CD4-positive, alpha-beta T cell treated with Interleukin-4 for 4 hours (primary cell): ENCODE measurements at regions not wholly inside any gene's neighbourhood (a gene's known extent, or its start where the extent isn't known, plus 50 kb on each side); places are given as distances from the start of the nearest gene placed in this dataset.
"Not testable (repeated sequence)": the region's sequence is repeated elsewhere in the genome, so short reads cannot be mapped to it uniquely, and the experiment has no call there.

ENCODE experiments used
- DNase-seq: peaks from one replicate; pipeline ENCODE4 v3.0.0-alpha.2; 2020

DNA sequence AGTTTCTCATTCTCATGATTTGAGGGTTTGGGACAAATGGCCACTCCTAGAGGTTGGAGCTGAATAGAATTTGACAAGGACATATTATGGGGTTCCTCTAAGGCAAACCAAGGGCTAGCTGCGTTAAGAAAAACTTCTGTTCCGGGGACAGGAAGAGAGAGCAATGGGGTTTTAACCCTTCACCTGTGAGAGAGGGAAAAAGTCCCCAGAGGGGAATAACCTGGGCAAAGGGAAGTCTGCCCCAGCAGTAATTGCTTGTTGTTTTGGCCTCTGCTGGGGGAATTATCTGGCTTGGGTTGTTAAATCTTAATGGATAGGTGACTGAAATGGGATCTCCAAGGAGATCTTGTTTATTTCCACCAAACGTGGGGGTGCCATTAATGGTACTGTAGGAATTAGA lies 110.1 kb upstream of the MOCS2 start:
- no peak for DNase-seq

DNA sequence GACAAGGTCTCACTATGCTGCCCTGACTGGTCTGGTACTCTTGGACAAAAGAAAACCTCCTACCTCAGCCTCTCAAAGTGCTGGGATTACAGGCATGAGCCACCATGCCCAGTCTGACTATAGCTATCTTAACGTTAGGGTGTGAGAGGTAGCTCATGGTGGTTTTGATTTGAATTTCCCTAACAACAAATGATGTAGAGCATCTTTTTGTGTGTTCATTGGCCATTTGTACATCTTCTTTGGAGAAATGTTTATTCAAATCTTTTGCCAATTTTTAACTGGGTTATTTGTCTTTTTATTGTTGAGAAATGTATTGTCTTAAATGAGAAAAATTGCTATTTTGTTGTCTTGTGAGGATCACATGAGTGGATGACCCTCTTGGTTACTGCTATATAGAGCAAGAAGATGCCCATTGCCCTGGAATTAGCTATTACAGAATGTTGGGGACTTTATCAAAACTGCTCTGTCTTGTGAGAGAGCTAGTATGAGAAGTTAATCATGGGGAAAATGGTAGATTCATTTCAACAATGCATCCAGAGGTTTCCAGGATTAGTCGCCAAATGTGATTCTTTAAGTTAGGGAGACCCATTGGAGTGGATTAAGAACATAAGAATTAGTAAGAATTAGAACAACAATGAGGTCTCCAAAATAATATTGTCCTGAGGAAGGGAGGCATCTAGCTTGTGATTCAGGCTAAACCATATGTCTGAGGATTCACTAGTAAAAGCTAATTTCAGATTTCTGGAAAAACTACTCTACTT lies 124.3 kb upstream of the MOCS2 start:
- DNase-seq = no peak

GRCh38 chr5:53236683-53237082 lies 127.1 kb upstream of the MOCS2 start:
- no peak for DNase-seq

GRCh38 chr5:53237876-53238275 lies 128.3 kb upstream of the MOCS2 start:
- no peak for DNase-seq

GRCh38 chr5:53239301-53239990 lies 129.9 kb upstream of the MOCS2 start:
- DNase-seq = no peak

- DNase-seq = no peak
Observed at GRCh38 chr5:53240661-53241060, 131.1 kb upstream of the MOCS2 start.

- DNase-seq = no peak
Observed at GRCh38 chr5:53241572-53241971, 132.0 kb upstream of the MOCS2 start.

DNA sequence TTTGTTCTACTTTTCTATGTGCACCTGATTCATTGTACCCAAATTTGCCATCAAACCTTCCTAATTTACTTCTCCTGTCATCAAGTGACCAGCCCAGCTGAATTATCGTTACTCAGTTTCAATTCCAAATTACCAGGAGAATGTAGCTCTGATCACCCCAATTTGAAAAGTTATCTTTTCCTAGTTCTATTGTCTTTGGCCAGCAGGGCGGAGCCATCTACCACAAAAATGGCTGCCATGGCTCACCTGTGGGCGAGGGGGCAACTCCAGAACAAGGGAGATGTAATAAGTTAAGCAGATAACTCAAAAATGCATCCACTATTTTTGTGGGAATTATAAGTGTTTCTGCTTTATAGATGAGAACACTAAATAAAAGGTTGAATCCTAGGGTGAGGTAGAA lies 133.8 kb upstream of the MOCS2 start:
- DNase-seq = no peak

GRCh38 chr5:53246042-53246836 lies 136.7 kb upstream of the MOCS2 start:
- DNase-seq = no peak

DNA sequence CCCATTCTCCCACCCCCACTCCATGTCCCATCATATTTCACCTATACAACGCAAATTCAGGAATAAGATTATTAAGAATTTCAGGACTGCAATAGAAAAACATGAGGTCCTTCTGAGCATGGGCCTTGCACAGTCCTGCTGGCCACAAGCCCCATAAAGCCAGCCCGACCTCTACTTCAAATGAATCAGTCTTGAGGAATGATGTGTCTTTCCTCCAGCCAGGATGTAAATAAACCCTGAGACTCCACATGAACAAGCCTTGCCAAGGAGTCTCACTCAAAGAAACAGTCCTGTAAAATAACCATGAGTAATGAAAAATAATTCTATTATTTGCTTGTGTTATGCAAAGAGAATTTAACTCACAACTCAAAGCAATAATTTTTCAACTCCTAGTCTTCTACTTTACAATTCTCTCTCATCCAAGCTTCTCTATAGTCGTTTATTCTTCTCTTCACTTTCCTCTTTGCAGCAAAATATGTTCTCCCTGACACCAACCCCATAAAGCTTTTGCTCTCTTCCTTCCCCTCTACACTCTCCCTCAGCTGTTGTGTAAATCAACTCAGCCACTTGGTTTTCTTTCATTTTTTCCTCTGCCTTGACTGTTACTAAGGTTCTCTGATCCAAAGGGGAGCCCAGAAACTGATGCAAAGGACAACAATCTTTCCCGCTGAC lies 140.1 kb upstream of the MOCS2 start:
- no peak for DNase-seq

- DNase-seq = no peak
Observed at GRCh38 chr5:53250201-53250550, 140.6 kb upstream of the MOCS2 start.

- no peak for DNase-seq
Observed at GRCh38 chr5:53253421-53253871, 143.9 kb upstream of the MOCS2 start.

DNA sequence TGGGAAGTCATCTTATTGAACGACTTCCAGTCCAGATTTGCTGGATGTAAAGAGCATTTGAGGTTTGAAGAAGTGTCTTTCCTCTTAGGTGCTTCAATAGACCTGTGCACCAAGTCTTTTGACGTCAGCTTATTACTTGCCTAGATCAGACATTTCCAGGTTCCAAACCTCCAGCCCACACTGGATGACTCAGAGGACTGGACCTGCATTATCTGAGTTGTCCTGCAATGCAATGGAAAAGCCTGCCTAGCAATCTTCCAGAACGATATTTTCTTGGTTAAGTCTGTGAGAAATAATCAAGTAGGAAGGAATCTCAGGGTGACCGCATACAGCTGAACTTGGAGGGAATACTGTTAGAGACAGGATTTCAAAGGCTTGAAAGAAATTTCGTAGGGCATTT lies 147.2 kb upstream of the MOCS2 start:
- DNase-seq = no peak

- DNase-seq = no peak
Observed at GRCh38 chr5:53257806-53258373, 148.3 kb upstream of the MOCS2 start.

- DNase-seq = no peak
Observed at GRCh38 chr5:53259176-53259575, 149.6 kb upstream of the MOCS2 start.

GRCh38 chr5:53260446-53260845 lies 150.9 kb upstream of the MOCS2 start:
- no peak for DNase-seq

GRCh38 chr5:53261245-53261644 lies 151.7 kb upstream of the MOCS2 start:
- no peak for DNase-seq

DNA sequence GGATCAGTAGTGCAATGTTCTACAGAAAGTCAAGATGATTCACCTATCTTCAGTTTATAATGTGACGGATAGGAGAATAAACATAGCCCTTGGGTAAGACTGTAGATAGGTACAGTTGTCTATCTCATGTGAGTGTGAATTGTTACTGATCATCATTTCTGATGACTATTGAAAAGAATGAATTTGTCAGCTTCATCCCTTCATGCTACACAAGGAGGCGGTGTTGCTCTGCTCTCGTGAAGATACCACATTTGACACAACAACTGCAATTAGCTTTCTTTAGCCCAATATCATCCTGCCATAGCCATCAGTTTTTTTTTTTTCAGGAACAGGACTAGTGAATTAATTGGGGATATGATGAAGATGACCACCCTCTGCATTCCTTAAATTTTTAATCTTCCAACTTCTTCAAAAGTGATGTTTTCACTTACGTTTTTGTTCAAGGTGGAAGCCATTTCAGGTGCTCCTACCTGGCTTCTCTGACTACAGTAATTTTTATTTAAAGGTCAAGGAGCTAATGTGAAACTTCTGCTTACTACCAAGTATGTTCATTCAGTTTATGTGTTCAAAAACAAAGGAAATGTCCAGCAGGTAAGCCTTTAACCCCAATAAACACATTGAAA lies 152.9 kb upstream of the MOCS2 start:
- no peak for DNase-seq

GRCh38 chr5:53263151-53263550 lies 153.6 kb upstream of the MOCS2 start:
- DNase-seq = no peak

- DNase-seq = no peak
Observed at GRCh38 chr5:53265043-53265442, 155.5 kb upstream of the MOCS2 start.

DNA sequence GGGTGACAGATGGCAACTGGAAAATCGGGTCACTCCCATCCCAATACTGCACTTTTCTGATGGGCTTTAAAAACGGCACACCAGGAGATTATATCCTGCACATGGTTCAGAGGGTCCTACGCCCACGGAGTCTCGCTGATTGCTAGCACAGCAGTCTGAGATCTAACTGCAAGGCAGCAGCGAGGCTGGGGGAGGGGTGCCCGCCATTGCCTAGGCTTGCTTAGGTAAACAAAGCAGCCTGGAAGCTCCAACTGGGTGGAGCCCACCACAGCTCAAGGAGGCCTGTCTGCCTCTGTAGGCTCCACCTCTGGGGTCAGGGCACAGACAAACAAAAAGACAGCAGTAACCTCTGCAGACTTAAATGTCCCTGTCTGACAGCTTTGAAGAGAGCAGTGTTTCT lies 158.7 kb upstream of the MOCS2 start:
- DNase-seq = not testable (repeated sequence)

DNA sequence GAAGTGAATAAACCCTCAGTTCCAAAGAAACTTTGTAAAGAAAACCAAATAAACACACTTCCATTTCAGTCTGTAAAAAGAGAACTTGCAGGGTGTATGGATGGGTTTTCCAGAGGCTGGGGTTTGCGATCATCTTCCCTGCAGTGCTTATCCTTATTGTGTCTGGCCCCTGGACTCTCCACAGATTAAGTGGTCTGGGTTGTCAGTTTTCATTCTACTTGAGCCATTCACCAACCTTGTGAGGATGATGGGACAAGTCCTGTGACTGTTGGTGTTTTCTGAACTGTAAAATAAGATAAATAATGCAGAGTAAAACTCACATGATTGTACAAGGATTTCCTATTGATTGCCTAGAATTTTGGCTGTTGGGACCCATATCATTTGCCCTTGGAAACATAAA lies 166.1 kb upstream of the MOCS2 start:
- DNase-seq = no peak
